ENCODE measurements at regions not wholly inside any gene's neighbourhood (a gene's known extent, or its start where the extent isn't known, plus 50 kb on each side); places are given as distances from the start of the nearest gene placed in this dataset.

- no peak for TF ChIP-seq POLR2AphosphoS5 (IDR thresholded peaks at IDR 0.05)
- TF ChIP-seq, protein P1, sequence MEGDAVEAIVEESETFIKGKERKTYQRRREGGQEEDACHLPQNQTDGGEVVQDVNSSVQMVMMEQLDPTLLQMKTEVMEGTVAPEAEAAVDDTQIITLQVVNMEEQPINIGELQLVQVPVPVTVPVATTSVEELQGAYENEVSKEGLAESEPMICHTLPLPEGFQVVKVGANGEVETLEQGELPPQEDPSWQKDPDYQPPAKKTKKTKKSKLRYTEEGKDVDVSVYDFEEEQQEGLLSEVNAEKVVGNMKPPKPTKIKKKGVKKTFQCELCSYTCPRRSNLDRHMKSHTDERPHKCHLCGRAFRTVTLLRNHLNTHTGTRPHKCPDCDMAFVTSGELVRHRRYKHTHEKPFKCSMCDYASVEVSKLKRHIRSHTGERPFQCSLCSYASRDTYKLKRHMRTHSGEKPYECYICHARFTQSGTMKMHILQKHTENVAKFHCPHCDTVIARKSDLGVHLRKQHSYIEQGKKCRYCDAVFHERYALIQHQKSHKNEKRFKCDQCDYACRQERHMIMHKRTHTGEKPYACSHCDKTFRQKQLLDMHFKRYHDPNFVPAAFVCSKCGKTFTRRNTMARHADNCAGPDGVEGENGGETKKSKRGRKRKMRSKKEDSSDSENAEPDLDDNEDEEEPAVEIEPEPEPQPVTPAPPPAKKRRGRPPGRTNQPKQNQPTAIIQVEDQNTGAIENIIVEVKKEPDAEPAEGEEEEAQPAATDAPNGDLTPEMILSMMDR (IDR thresholded peaks at IDR 0.05) = no peak
- no peak for TF ChIP-seq POLR2A (IDR thresholded peaks at IDR 0.05)
- TF ChIP-seq EP300 (IDR thresholded peaks at IDR 0.05) = no peak
These were observed 991.2 kb downstream of the TUSC7 start for GRCh38 chr3:117700573-117701360.
